NCI-H128 (cell line): ENCODE measurements at regions not wholly inside any gene's neighbourhood (a gene's known extent, or its start where the extent isn't known, plus 50 kb on each side); places are given as distances from the start of the nearest gene placed in this dataset.
"Not testable (repeated sequence)": the region's sequence is repeated elsewhere in the genome, so short reads cannot be mapped to it uniquely, and the experiment has no call there.

Source experiments
- DNase-seq: peaks from one replicate; lab custom pipeline; 2025; ENCODE audit not compliant: unreplicated experiment; lab: John Stamatoyannopoulos, UW

GRCh38 chr12:61524851-61525250 lies 735.4 kb upstream of the USP15 start:
- no peak for DNase-seq

DNA sequence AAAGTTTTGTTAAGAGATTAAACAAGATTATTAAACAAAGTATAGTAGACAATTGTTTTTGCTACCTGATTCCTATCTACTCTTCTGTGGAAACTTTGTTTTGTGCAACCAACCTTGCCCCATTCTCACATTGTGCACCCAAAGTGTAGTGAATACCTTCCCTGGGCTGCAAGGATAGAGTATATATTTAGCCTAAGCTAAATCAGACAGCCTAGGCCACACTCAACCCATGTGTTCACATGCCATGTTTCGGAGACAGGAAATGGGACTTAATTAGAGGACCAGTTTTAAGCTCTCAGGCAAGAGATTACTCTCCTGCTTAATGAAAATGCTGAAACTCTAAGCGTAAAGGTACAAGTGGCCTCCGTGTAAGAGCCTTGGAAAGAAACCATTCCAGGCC lies 734.9 kb upstream of the USP15 start:
- DNase-seq = no peak

DNA sequence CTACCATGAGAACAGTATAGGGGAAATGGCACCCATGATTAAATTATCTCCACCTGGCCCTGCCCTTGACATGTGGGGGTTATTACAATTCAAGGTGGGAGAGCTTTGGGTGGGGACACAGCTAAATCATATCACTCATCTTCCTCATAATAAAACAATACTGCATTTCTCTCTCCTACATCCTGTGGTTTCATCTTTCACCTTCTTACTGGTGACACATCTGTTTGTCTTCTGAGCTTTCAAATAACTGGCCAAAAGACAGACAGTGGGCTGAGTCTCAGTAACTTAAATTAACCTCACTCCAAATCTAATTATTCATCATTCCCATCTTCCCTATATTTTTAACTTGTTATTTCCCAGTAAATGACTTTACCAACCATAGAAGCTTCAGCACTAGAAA lies 729.7 kb upstream of the USP15 start:
- no peak for DNase-seq

DNA sequence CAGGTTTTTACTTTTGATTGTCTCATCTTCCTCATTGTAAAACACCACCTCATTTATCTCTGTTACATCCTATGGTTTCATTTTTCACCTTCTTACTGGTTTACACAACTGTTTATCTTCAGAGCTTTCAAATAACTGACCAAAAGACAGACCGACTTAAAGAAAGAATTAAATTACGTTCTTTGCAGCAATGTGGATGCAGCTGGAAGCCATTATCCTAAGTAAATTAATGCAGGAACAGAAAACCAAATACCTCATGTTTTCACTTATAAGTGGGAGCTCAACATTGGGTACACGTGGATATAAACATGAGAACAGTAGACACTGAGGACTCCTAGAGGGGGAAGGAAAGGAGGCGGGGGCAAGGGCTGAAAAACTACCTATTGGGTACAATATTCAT lies 729.0 kb upstream of the USP15 start:
- DNase-seq = no peak

GRCh38 chr12:61536117-61536516 lies 724.1 kb upstream of the USP15 start:
- no peak for DNase-seq

DNA sequence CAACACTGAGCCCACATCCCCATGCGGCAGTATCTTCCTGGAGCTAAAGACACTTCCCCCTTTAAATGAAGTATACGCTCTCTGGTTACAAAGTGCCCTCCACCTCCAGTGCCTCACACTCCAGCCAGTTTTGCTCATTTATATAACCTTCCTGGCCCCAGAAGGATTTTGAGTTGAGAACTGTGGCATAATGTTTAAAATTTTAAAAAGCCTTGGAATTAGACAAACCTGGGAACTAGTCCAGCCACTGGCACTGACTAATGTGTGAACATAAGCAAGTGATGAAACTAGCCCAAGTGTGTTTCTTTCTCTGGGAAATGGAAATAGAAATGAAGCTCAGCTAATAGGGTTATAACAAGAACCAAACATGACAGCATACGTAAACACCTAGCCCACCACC lies 723.7 kb upstream of the USP15 start:
- DNase-seq = no peak

- no peak for DNase-seq
Measured at GRCh38 chr12:61538951-61539350, 721.3 kb upstream of the USP15 start.

DNA sequence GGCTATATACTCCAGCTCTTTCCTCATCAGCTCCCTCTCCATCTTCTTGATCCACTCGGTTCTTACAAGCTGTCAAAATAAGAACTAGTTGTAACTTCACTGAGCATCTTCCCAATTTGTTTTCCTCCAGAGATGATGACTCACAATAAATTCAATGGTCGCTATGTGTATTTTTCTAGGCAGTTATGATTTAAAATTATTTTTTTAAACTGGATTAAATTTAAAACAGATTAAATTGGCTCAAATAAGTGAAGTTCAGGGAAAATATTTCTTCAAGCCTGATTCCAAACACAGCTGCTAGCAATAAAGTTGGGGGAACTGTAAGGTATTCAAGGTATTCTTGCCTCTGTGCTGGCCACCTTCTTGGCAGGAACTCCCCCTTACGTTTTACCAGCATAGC lies 717.7 kb upstream of the USP15 start:
- no peak for DNase-seq

- DNase-seq = no peak
Measured at GRCh38 chr12:61546296-61546695, 713.9 kb upstream of the USP15 start.

DNA sequence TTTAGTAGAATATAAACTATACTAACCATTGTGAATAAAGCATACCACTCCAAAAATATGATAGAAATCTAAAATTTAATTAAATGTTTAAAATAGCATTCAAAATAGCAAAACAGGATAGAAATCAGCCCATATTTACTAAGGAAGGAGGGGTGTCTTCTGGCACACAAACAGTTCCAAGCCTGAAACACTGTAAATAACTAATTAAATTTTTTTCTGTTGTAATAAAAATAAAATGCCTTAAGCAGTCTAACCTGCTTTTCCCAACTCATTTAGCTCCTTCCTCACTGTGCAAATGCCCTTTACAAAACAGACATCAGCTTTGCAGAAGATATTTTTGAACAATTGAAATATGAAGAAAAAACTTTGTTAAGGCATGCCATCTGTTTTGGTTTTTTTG lies 707.1 kb upstream of the USP15 start:
- no peak for DNase-seq

DNA sequence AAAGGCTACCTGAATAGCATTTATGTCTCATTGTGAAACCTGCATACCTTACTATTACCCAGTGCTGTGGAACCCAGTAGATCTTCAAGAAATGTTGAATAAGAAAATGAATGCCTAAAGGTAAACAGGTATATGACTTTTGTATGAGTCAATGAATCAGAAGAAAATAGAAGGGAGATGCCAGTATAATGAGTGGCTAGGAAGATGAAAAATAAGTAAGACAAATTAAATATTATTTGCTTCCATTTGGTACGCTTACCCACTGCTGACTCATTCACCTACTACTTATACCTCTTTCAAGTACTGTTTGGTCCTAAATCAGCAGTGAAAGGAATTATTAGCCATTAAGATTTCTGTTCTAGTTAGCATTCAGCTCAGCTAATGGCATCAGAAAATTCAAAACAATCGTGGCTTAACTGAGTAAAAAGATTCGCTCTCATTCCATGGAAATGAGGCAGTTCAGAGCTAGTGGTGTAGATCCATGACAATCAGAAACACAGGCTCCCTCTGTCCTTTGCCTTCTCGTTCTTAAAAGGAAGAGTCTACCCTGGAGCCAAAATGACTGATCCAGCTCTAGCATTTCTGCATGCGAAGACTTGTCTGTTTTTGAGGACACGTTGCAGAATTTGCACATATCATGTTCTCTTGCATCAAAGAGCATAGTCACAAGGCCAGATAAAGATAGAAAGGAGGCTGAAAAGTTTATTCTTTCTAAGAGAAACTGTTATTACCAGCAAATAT lies 705.8 kb upstream of the USP15 start:
- DNase-seq = no peak

GRCh38 chr12:61563665-61564450 lies 696.3 kb upstream of the USP15 start:
- DNase-seq = no peak

DNA sequence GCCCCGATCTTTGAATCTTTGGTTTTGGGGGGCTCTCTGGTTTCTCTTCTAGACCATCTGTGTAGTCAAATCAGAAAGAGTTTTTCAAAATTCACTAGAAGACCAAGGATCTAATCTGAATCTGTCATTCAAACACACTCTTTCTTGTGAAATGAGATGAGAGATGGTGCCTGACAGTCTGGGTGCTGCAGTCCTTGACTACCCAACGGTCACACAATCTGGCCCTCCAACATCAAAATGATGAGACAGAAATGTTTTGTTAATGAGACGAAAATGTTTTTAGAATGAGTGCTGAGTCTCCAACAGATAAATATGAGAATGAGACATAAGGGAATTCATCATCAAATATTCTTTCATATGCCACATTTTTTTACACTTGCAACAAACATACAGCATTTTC lies 695.7 kb upstream of the USP15 start:
- no peak for DNase-seq

DNA sequence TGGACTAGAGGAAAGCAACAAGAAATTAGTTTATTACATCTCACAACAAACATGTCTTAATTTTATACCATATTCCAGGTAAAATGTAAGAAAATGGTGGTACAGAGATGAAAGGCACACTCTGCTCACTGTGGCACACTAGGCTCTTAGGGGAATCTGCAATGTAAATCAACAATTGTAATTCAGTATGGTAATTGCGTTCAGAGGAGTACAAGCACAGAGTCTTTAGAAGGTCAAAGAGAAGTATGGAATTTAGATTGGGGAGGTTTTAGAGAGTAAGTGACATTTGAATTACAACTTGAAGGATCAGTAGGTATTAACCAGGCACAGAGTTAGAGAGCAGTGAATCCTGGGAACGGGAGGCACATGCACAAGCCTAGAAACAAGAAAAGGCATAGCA lies 694.0 kb upstream of the USP15 start:
- no peak for DNase-seq

DNA sequence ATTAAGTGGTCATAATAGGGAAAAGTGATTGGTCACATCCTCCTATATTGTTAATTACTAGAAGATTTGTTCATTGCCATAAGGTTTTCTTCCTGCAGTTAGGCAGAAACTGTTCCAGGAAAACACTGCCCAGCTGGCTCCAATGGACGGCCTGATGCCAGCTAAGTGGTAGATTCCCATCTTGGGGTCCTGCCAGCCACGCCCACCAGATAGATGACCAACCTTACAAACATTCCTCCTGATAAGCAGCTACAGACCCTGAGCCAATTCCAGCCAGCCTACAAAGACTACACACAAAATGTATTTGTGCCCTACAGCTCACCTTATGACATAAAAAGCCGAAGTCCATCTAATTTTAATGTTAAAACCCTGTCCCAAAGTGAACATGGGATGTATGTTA lies 685.9 kb upstream of the USP15 start:
- no peak for DNase-seq

DNA sequence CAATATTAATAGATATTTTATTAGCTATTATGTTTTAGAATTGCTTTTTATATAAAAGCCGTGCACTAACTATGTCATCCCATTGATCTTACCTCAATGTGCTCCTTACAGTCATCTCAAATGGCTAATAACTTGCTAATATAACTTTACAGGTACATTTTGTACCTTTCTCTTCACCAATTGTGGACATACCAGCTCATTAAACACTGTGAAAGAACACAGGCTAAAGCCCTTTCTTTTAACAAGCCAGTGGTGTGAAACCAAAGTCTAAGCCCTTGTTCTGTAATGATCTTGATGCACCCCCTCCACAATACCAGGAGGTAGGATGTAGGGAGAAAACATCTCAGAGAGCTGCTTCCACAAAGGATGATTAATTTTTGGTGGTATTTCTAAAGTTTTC lies 675.3 kb upstream of the USP15 start:
- DNase-seq = no peak

- DNase-seq = not testable (repeated sequence)
Measured at GRCh38 chr12:61590864-61591263, 669.3 kb upstream of the USP15 start.

DNA sequence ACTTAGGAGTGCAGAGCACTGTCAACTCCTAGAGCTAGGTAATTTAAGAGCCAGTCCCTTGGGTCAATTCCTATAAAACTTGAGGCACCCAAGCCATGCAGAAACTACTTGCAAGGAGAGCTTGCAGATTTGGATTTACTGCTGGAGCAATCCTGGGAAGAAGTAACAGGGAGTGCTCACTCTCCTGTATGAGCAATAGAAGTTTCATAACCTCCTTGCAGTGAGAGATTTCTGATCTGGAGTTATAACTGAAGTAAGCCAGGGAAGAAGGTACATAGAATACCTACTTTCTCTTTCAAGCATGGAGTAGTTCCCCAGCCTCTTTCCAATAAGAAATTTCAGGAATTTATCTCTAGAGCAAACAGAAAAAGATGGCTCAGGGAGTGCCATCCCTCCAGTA lies 650.1 kb upstream of the USP15 start:
- DNase-seq = no peak

DNA sequence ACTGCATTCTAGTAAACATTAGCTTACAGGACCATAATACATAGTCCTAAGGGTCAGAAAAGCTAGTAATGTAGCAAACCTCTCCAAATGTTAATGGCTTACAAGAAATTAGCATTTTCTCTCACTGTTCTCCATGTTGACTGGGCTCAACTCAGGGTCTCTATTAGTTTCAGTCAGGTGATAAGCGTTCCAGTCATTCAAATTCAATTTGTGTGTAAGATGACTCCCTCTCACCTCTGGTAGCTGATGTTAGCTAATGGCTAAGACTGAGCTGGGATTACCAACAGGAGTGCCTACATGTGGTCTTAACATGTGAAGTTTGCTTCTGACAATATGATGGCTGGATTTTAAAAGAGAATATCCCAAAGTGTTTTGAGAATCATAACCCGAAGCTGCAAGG lies 630.5 kb upstream of the USP15 start:
- DNase-seq = no peak

DNA sequence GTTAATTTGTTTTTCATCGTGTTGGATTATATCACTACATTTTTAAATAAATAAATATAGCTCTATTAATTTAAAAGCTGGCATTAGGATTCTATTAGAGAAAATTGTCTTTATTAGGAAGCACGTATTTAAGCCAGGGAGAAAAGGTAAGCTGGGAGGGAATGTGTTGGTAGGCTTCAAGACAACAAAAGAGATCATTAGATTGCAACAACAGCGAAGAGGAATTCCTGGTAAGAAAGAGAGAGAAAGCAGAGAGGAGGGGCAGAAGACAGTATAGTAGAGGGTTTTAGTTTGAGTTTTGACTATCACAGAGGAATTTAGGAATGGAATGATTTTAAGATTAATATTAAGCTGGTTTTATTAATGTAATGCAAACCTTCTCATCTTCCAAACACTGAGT lies 613.6 kb upstream of the USP15 start:
- DNase-seq = no peak

DNA sequence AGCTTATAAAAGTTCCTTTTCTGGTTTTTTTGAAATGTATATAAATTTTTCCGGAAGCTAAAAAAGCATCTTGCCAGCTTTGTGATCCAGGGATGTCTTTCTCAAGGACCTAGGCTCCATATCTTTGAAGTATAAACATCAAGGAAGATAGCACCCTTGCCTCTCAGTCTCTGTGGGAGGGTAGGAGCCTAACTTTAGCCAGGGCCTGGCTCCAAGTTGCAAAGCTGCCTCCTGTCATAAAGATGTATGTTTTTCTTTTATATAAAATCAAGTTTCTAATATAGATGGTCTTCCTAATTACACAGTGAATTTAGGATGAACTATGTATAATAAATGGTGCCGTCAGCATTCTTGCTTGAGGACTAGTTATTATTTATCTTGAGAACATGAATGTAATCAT lies 612.6 kb upstream of the USP15 start:
- DNase-seq = no peak

DNA sequence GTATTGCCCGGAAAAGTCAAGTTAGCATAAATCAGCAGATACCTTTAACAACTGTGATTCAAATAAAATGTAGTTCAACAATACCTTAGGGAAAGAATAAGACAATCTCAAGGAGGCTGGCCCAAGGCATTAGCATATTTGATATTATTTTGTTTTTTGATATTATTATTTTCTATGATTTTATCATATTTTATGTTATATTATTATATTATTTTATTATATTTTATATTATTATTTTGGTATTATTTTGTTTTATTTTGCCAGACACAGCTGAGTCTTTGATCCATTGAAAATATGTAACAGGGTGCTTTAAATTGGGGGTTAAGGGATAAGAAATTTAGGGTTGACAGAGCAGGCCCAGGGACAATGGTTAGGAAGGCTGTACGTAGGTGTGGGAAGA lies 607.9 kb upstream of the USP15 start:
- DNase-seq = no peak

GRCh38 chr12:61654698-61655097 lies 605.5 kb upstream of the USP15 start:
- no peak for DNase-seq
